ENCODE measurements at regions not wholly inside any gene's neighbourhood (a gene's known extent, or its start where the extent isn't known, plus 50 kb on each side); places are given as distances from the start of the nearest gene placed in this dataset.

- no peaks in the 10 kb centered on the region for H3K36me3 Mint-ChIP-seq (ENCODE audit: low read depth)
- DNase-seq = no peak
- H3K27me3 Mint-ChIP-seq = peaks cover 19% of the 10 kb centered on the region
- ChIA-PET POLR2A (no interaction called here), CTCF (no interaction called here)
- H3K27ac Mint-ChIP-seq = no peak overlapping the region
- no peaks in the 10 kb centered on the region for H3K9me3 Mint-ChIP-seq
- H3K4me1 Mint-ChIP-seq = peaks cover 2% of the 10 kb centered on the region
- no peak overlapping the region for H3K4me3 Mint-ChIP-seq
These were observed 121.6 kb upstream of the ANKFN1 start for GRCh38 chr17:56031636-56032035.

GRCh38 chr17:56034197-56034635 lies 119.1 kb upstream of the ANKFN1 start:
- ChIA-PET POLR2A (no interaction called here), CTCF (no interaction called here)
- H3K27me3 Mint-ChIP-seq = peaks cover 18% of the 10 kb centered on the region
- no peaks in the 10 kb centered on the region for H3K9me3 Mint-ChIP-seq
- H3K4me1 Mint-ChIP-seq = peaks cover 2% of the 10 kb centered on the region
- H3K27ac Mint-ChIP-seq = no peak overlapping the region
- no peak overlapping the region for H3K4me3 Mint-ChIP-seq
- no peaks in the 10 kb centered on the region for H3K36me3 Mint-ChIP-seq (ENCODE audit: low read depth)
- DNase-seq = no peak

GRCh38 chr17:56038131-56038530 lies 115.1 kb upstream of the ANKFN1 start:
- peaks cover 10% of the 10 kb centered on the region for H3K27me3 Mint-ChIP-seq
- no peaks in the 10 kb centered on the region for H3K4me1 Mint-ChIP-seq
- no peaks in the 10 kb centered on the region for H3K36me3 Mint-ChIP-seq (ENCODE audit: low read depth)
- POLR2A ChIA-PET = no interaction called here
- H3K4me3 Mint-ChIP-seq = no peak overlapping the region
- no peak overlapping the region for H3K27ac Mint-ChIP-seq
- CTCF ChIA-PET = no interaction called here
- no peak for DNase-seq
- H3K9me3 Mint-ChIP-seq = no peaks in the 10 kb centered on the region

GRCh38 chr17:56045872-56046271 lies 107.4 kb upstream of the ANKFN1 start:
- no peaks in the 10 kb centered on the region for H3K4me1 Mint-ChIP-seq
- H3K36me3 Mint-ChIP-seq (ENCODE audit: low read depth) = no peaks in the 10 kb centered on the region
- no peak for DNase-seq
- ChIA-PET CTCF (interaction anchor here (0.6 kb wide), 1 partner anchor 321 kb away, joined by 3 read pairs; no protein-coding TSS in a partner anchor), POLR2A (no interaction called here)
- H3K4me3 Mint-ChIP-seq = no peak overlapping the region
- H3K9me3 Mint-ChIP-seq = no peaks in the 10 kb centered on the region
- H3K27ac Mint-ChIP-seq = no peak overlapping the region
- peaks cover 13% of the 10 kb centered on the region for H3K27me3 Mint-ChIP-seq

- H3K27me3 Mint-ChIP-seq = peaks cover 13% of the 10 kb centered on the region
- no peaks in the 10 kb centered on the region for H3K9me3 Mint-ChIP-seq
- H3K4me3 Mint-ChIP-seq = no peak overlapping the region
- DNase-seq = no peak
- H3K27ac Mint-ChIP-seq = no peak overlapping the region
- CTCF ChIA-PET = no interaction called here
- no peaks in the 10 kb centered on the region for H3K4me1 Mint-ChIP-seq
- POLR2A ChIA-PET = no interaction called here
- no peaks in the 10 kb centered on the region for H3K36me3 Mint-ChIP-seq (ENCODE audit: low read depth)
These were observed 105.9 kb upstream of the ANKFN1 start for GRCh38 chr17:56047331-56047730.

- no peak overlapping the region for H3K4me3 Mint-ChIP-seq
- POLR2A ChIA-PET = no interaction called here
- no peak overlapping the region for H3K27ac Mint-ChIP-seq
- no peaks in the 10 kb centered on the region for H3K4me1 Mint-ChIP-seq
- peaks cover 3% of the 10 kb centered on the region for H3K9me3 Mint-ChIP-seq
- CTCF ChIA-PET = no interaction called here
- no peaks in the 10 kb centered on the region for H3K36me3 Mint-ChIP-seq (ENCODE audit: low read depth)
- no peak for DNase-seq
- H3K27me3 Mint-ChIP-seq = peaks cover 9% of the 10 kb centered on the region
These were observed 95.4 kb upstream of the ANKFN1 start for GRCh38 chr17:56057869-56058268.

- Mint-ChIP-seq H3K9me3 (peaks cover 13% of the 10 kb centered on the region), H3K27ac (no peak overlapping the region), H3K4me3 (no peak overlapping the region), H3K36me3 (ENCODE audit: low read depth) (no peaks in the 10 kb centered on the region), H3K27me3 (peaks cover 4% of the 10 kb centered on the region), H3K4me1 (no peaks in the 10 kb centered on the region)
- CTCF ChIA-PET = no interaction called here
- POLR2A ChIA-PET = interaction anchor here (0.7 kb wide), 1 partner anchor 578 kb away, joined by 3 read pairs; no protein-coding TSS in a partner anchor
- no peak for DNase-seq
These were observed 88.8 kb upstream of the ANKFN1 start for GRCh38 chr17:56064506-56064905.

GRCh38 chr17:56074361-56074890 lies 78.8 kb upstream of the ANKFN1 start:
- DNase-seq = no peak
- no peaks in the 10 kb centered on the region for H3K36me3 Mint-ChIP-seq (ENCODE audit: low read depth)
- ChIA-PET POLR2A (no interaction called here), CTCF (no interaction called here)
- no peak overlapping the region for H3K4me3 Mint-ChIP-seq
- no peaks in the 10 kb centered on the region for H3K9me3 Mint-ChIP-seq
- H3K4me1 Mint-ChIP-seq = no peaks in the 10 kb centered on the region
- H3K27me3 Mint-ChIP-seq = peaks cover 6% of the 10 kb centered on the region
- H3K27ac Mint-ChIP-seq = no peak overlapping the region

GRCh38 chr17:56076980-56077379 lies 76.3 kb upstream of the ANKFN1 start:
- Mint-ChIP-seq H3K27me3 (peaks cover 6% of the 10 kb centered on the region), H3K4me3 (no peak overlapping the region), H3K36me3 (ENCODE audit: low read depth) (no peaks in the 10 kb centered on the region), H3K9me3 (no peaks in the 10 kb centered on the region), H3K4me1 (no peaks in the 10 kb centered on the region), H3K27ac (no peak overlapping the region)
- ChIA-PET POLR2A (no interaction called here), CTCF (no interaction called here)
- no peak for DNase-seq

- Mint-ChIP-seq H3K9me3 (peaks cover 3% of the 10 kb centered on the region), H3K4me1 (no peaks in the 10 kb centered on the region), H3K4me3 (no peak overlapping the region), H3K36me3 (ENCODE audit: low read depth) (no peaks in the 10 kb centered on the region), H3K27me3 (no peaks in the 10 kb centered on the region), H3K27ac (no peak overlapping the region)
- POLR2A ChIA-PET = no interaction called here
- DNase-seq = no peak
- CTCF ChIA-PET = no interaction called here
These were observed 69.8 kb upstream of the ANKFN1 start for GRCh38 chr17:56083475-56083874.

GRCh38 chr17:56085576-56086267 lies 67.6 kb upstream of the ANKFN1 start:
- no peak for DNase-seq
- Mint-ChIP-seq H3K36me3 (ENCODE audit: low read depth) (no peaks in the 10 kb centered on the region), H3K9me3 (peaks cover 3% of the 10 kb centered on the region)

GRCh38 chr17:56087199-56087598 lies 66.1 kb upstream of the ANKFN1 start:
- no peak overlapping the region for H3K27ac Mint-ChIP-seq
- CTCF ChIA-PET = no interaction called here
- no peaks in the 10 kb centered on the region for H3K4me1 Mint-ChIP-seq
- H3K36me3 Mint-ChIP-seq (ENCODE audit: low read depth) = no peaks in the 10 kb centered on the region
- POLR2A ChIA-PET = no interaction called here
- peaks cover 5% of the 10 kb centered on the region for H3K27me3 Mint-ChIP-seq
- peaks cover 3% of the 10 kb centered on the region for H3K9me3 Mint-ChIP-seq
- H3K4me3 Mint-ChIP-seq = no peak overlapping the region
- DNase-seq = no peak

More at GRCh38 chr17:56085576-56086267, 67.6 kb upstream of the ANKFN1 start:
- H3K4me3 Mint-ChIP-seq = no peak overlapping the region
- no peak overlapping the region for H3K27ac Mint-ChIP-seq
- ChIA-PET POLR2A (no interaction called here), CTCF (no interaction called here)
- H3K4me1 Mint-ChIP-seq = no peaks in the 10 kb centered on the region
- H3K27me3 Mint-ChIP-seq = peaks cover 5% of the 10 kb centered on the region

- ChIA-PET CTCF (no interaction called here), POLR2A (no interaction called here)
- H3K27me3 Mint-ChIP-seq = peaks cover 4% of the 10 kb centered on the region
- no peak overlapping the region for H3K27ac Mint-ChIP-seq
- no peaks in the 10 kb centered on the region for H3K9me3 Mint-ChIP-seq
- H3K4me3 Mint-ChIP-seq = no peak overlapping the region
- H3K36me3 Mint-ChIP-seq (ENCODE audit: low read depth) = no peaks in the 10 kb centered on the region
- no peaks in the 10 kb centered on the region for H3K4me1 Mint-ChIP-seq
- no peak for DNase-seq
These were observed 57.1 kb upstream of the ANKFN1 start for GRCh38 chr17:56096026-56096810.

Measured in activated CD4-positive, alpha-beta T cell treated with anti-CD3 and anti-CD28 coated beads, Interleukin-2, amount 10 ng/mL, durations not matched to agents 7 days and 5 days (primary cell).